HG03196 (cell line): ENCODE measurements at regions not wholly inside any gene's neighbourhood (a gene's known extent, or its start where the extent isn't known, plus 50 kb on each side); places are given as distances from the start of the nearest gene placed in this dataset.

Experiments
- ATAC-seq: cut with Tn5 transposase; IDR thresholded peaks from one replicate; pipeline ENCODE4 v1.9.1; 2021; ENCODE audit not compliant: unreplicated experiment

GRCh38 chr11:93248602-93249001 is 50.8 kb upstream of the SLC36A4 start:
- ATAC-seq: no peak

GRCh38 chr11:93249459-93250220 is 51.8 kb upstream of the SLC36A4 start:
- no peak for ATAC-seq

- ATAC-seq: no peak
Observed at GRCh38 chr11:93250326-93250725, 52.5 kb upstream of the SLC36A4 start.

GRCh38 chr11:93251922-93252321 is 54.1 kb upstream of the SLC36A4 start:
- ATAC-seq: no peak

- no peak for ATAC-seq
Observed at GRCh38 chr11:93253111-93253510, 55.3 kb upstream of the SLC36A4 start.

GRCh38 chr11:93256623-93257022 is 58.8 kb upstream of the SLC36A4 start:
- no peak for ATAC-seq

GRCh38 chr11:93267383-93267782 is 63.2 kb upstream of the DEUP1 start:
- ATAC-seq: no peak

GRCh38 chr11:93268287-93269040 is 62.1 kb upstream of the DEUP1 start:
- no peak for ATAC-seq

GRCh38 chr11:93271596-93271995 is 58.9 kb upstream of the DEUP1 start:
- no peak for ATAC-seq

- ATAC-seq: no peak
Observed at GRCh38 chr11:93274851-93275250, 55.7 kb upstream of the DEUP1 start.

- ATAC-seq: no peak
Observed at GRCh38 chr11:93278976-93279375, 51.6 kb upstream of the DEUP1 start.

- peak; percentile 60 for ATAC-seq
Observed at GRCh38 chr11:93279851-93280347, 50.6 kb upstream of the DEUP1 start.
